ENCODE measurements at regions not wholly inside any gene's neighbourhood (a gene's known extent, or its start where the extent isn't known, plus 50 kb on each side); places are given as distances from the start of the nearest gene placed in this dataset.

DNA sequence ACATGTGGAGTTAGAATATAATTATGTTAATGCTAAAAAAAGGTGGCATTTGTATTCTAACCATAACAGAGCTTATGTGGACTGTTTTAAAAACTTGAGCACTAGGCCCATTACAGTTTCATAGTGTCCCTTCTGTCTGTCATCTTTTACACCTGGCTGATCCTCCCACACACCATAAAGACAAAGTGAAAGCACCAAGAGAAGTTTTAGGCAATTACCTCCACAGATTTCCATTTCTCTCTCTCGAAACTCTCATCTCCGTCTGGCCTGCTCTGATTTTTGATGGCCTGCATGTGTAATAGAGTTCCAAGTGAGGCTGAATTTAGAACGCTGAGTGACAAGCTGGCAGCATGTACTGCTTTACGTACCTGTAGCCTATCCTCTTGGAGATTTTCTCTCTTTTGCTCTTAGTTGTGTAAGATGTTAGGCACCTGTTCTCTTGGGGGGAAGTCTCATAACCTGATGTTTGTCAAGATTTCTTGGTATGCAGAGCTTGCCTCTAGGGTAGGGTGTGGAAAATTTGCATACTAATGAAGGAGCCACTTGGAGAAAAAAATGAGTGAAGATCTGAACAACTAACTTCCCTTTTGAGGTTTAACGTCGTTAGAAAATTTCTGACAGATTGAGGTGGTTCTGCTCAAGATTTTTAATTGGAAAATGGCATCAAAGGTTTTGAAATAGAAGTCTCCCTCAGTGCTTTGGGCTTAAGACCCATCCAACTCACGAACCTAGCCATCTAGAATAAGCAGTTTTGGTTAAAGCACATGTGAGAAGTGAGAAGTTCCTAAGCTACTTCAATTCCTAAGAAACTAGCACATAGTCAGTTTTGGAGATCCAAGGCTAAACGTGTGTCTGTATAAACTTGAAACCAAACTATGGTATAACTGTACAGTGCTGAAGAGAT is 57.6 kb upstream of the RAP1GDS1 start:
- H3K27ac Mint-ChIP-seq = no peak overlapping the region
- H3K9ac ChIP-seq (ENCODE audit: extremely low read depth, low read length, poor library complexity, severe bottlenecking) = no peak overlapping the region
- no peaks in the 10 kb centered on the region for H3K27me3 ChIP-seq (ENCODE audit: control insufficient read depth, insufficient read depth, low read length, poor library complexity, severe bottlenecking)
- no peak for DNase-seq
- H3K36me3 ChIP-seq (ENCODE audit: control insufficient read depth, insufficient read depth, low read length) = no peaks in the 10 kb centered on the region
- H3K9me3 Mint-ChIP-seq = peaks cover 25% of the 10 kb centered on the region
- peaks cover 12% of the 10 kb centered on the region for H3K9me3 ChIP-seq (ENCODE audit: control insufficient read depth, low read length)
- no peak overlapping the region for H3K4me3 Mint-ChIP-seq
- H3K27ac ChIP-seq (ENCODE audit: low read depth, low read length) = no peak overlapping the region
- H3K4me1 Mint-ChIP-seq = no peaks in the 10 kb centered on the region
- H3K27me3 Mint-ChIP-seq (ENCODE audit: insufficient read depth) = no peaks in the 10 kb centered on the region
- no peak overlapping the region for H3K4me3 ChIP-seq (ENCODE audit: low read length)
- peaks cover 2% of the 10 kb centered on the region for H3K36me3 Mint-ChIP-seq (ENCODE audit: low read depth)
- 75 to 91% methylated on average over 7 to 8 of the region's 8 CpGs for WGBS, 2 experiments (ENCODE audit: insufficient coverage in 1 of 2, insufficient read length in 1 of 2)
- no peak for TF ChIP-seq CTCF (conservative IDR thresholded peaks at IDR 0.05)
- H3K4me1 ChIP-seq (ENCODE audit: control insufficient read depth, insufficient read depth, low read length) = no peaks in the 10 kb centered on the region

- H3K27ac Mint-ChIP-seq = no peak overlapping the region
- no peaks in the 10 kb centered on the region for H3K4me1 Mint-ChIP-seq
- Histone ChIP-seq H3K9ac (ENCODE audit: extremely low read depth, low read length, poor library complexity, severe bottlenecking) (no peak overlapping the region), H3K9me3 (ENCODE audit: control insufficient read depth, low read length) (peaks cover 12% of the 10 kb centered on the region), H3K4me1 (ENCODE audit: control insufficient read depth, insufficient read depth, low read length) (no peaks in the 10 kb centered on the region), H3K36me3 (ENCODE audit: control insufficient read depth, insufficient read depth, low read length) (no peaks in the 10 kb centered on the region), H3K4me3 (ENCODE audit: low read length) (no peak overlapping the region), H3K27me3 (ENCODE audit: control insufficient read depth, insufficient read depth, low read length, poor library complexity, severe bottlenecking) (no peaks in the 10 kb centered on the region), H3K27ac (ENCODE audit: low read depth, low read length) (no peak overlapping the region)
- no peak for DNase-seq
- TF ChIP-seq CTCF (conservative IDR thresholded peaks at IDR 0.05) = no peak
- peaks cover 2% of the 10 kb centered on the region for H3K36me3 Mint-ChIP-seq (ENCODE audit: low read depth)
- H3K27me3 Mint-ChIP-seq (ENCODE audit: insufficient read depth) = no peaks in the 10 kb centered on the region
- H3K9me3 Mint-ChIP-seq = peaks cover 29% of the 10 kb centered on the region
- no peak overlapping the region for H3K4me3 Mint-ChIP-seq
- 100% methylated on average over 1 of the region's 1 CpG; no CpG with 5 or more reads in 1 of the 2 experiments for WGBS, 2 experiments (ENCODE audit: insufficient coverage in 1 of 2, insufficient read length in 1 of 2)
Observed at GRCh38 chr4:98202907-98203306, 58.3 kb upstream of the RAP1GDS1 start.

GRCh38 chr4:98199247-98199646 is 56.0 kb upstream of the STPG2 start:
- TF ChIP-seq CTCF (conservative IDR thresholded peaks at IDR 0.05) = no peak
- no peak overlapping the region for H3K4me3 ChIP-seq (ENCODE audit: low read length)
- Mint-ChIP-seq H3K27ac (no peak overlapping the region), H3K9me3 (peaks cover 42% of the 10 kb centered on the region), H3K36me3 (ENCODE audit: low read depth) (peaks cover 2% of the 10 kb centered on the region), H3K4me1 (no peaks in the 10 kb centered on the region), H3K27me3 (ENCODE audit: insufficient read depth) (no peaks in the 10 kb centered on the region), H3K4me3 (no peak overlapping the region)
- H3K9me3 ChIP-seq (ENCODE audit: control insufficient read depth, low read length) = peaks cover 22% of the 10 kb centered on the region
- H3K27ac ChIP-seq (ENCODE audit: low read depth, low read length) = no peak overlapping the region
- 94% methylated on average over 4 of the region's 4 CpGs for WGBS, 2 experiments (ENCODE audit: insufficient coverage in 1 of 2, insufficient read length in 1 of 2)
- no peaks in the 10 kb centered on the region for H3K4me1 ChIP-seq (ENCODE audit: control insufficient read depth, insufficient read depth, low read length)
- H3K9ac ChIP-seq (ENCODE audit: extremely low read depth, low read length, poor library complexity, severe bottlenecking) = no peak overlapping the region
- no peaks in the 10 kb centered on the region for H3K27me3 ChIP-seq (ENCODE audit: control insufficient read depth, insufficient read depth, low read length, poor library complexity, severe bottlenecking)
- no peak for DNase-seq
- H3K36me3 ChIP-seq (ENCODE audit: control insufficient read depth, insufficient read depth, low read length) = no peaks in the 10 kb centered on the region

Measured in endodermal cell (in vitro differentiated cells).